Stimulated activated CD4-positive, alpha-beta T cell treated with anti-CD3 and anti-CD28 coated beads, Interleukin-15, amount 100 ng/mL, for 24 hours (primary cell): ENCODE measurements at regions not wholly inside any gene's neighbourhood (a gene's known extent, or its start where the extent isn't known, plus 50 kb on each side); places are given as distances from the start of the nearest gene placed in this dataset.
A peak's percentile ranks its signal among the peaks of the same experiment; 100 is the strongest.
"Not testable (repeated sequence)": the region's sequence is repeated elsewhere in the genome, so short reads cannot be mapped to it uniquely, and the experiment has no call there.

Experiments
- DNase-seq: peaks from one replicate; pipeline ENCODE4 v3.0.0-alpha.2; 2020

GRCh38 chr16:46387720-46388119 lies 233.5 kb downstream of the SHCBP1 start:
- DNase-seq = peak; percentile 19

GRCh38 chr16:46386805-46387620 lies 234.2 kb downstream of the SHCBP1 start:
- DNase-seq = not testable (repeated sequence)

- DNase-seq = not testable (repeated sequence)
These were observed 234.9 kb downstream of the SHCBP1 start for GRCh38 chr16:46386110-46386771.

- not testable (repeated sequence) for DNase-seq
These were observed 236.7 kb downstream of the SHCBP1 start for GRCh38 chr16:46384285-46385061.

- not testable (repeated sequence) for DNase-seq
These were observed 237.6 kb downstream of the SHCBP1 start for GRCh38 chr16:46383581-46383980.

GRCh38 chr16:46382791-46383541 lies 238.2 kb downstream of the SHCBP1 start:
- DNase-seq = not testable (repeated sequence)

GRCh38 chr16:46382079-46382478 lies 239.1 kb downstream of the SHCBP1 start:
- not testable (repeated sequence) for DNase-seq

GRCh38 chr16:46381344-46381743 lies 239.8 kb downstream of the SHCBP1 start:
- not testable (repeated sequence) for DNase-seq
